IPS DF 6.9 (cell line): ENCODE measurements at regions not wholly inside any gene's neighbourhood (a gene's known extent, or its start where the extent isn't known, plus 50 kb on each side); places are given as distances from the start of the nearest gene placed in this dataset.
"Not testable (repeated sequence)": the region's sequence is repeated elsewhere in the genome, so short reads cannot be mapped to it uniquely, and the experiment has no call there.

Experiments used
- DNase-seq: peaks from one replicate; pipeline ENCODE4 v3.0.0-alpha.2; 2013; ENCODE audit warnings: low read depth, low spot score
- H3K27ac ChIP-seq: one replicate; pipeline ENCODE4 v1.5.1; 2013; ENCODE audit warnings: low read length, control low read depth
- H3K27me3 ChIP-seq: 2 replicates; pipeline ENCODE4 v1.6.1; 2013; ENCODE audit warnings: mild to moderate bottlenecking, low read length; ENCODE audit not compliant: control insufficient read depth, insufficient read depth
- H3K36me3 ChIP-seq: 2 replicates; pipeline ENCODE4 v1.6.1; 2013; ENCODE audit warnings: low read length; ENCODE audit not compliant: control insufficient read depth, insufficient read depth
- H3K4me1 ChIP-seq: 2 replicates; pipeline ENCODE4 v1.6.1; 2013; ENCODE audit warnings: low read length; ENCODE audit not compliant: control insufficient read depth, insufficient read depth
- H3K4me3 ChIP-seq: 2 replicates; pipeline ENCODE4 v1.5.1; 2013; ENCODE audit warnings: mild to moderate bottlenecking, low read length
- H3K9me3 ChIP-seq: 2 replicates; pipeline ENCODE4 v1.6.1; 2013; ENCODE audit warnings: low read length, inconsistent platforms; ENCODE audit not compliant: control insufficient read depth, insufficient read depth
- WGBS: extraction: QIAGEN DNeasy Blood & Tissue Kit; methylation state at CpG from one replicate; pipeline ENCODE4 v1.1.7; 2013; ENCODE audit warnings: mixed read lengths, missing lambda C conversion rate; ENCODE audit not compliant: insufficient read length, insufficient coverage; 5-methylcytosine and 5-hydroxymethylcytosine counted together

GRCh38 chr5:62196532-62196931, 109.5 kb upstream of the KIF2A start:
- not testable (repeated sequence) for H3K36me3 ChIP-seq, DNase-seq, H3K4me3 ChIP-seq, H3K27ac ChIP-seq, H3K4me1 ChIP-seq, H3K27me3 ChIP-seq, H3K9me3 ChIP-seq
- WGBS = no CpG with 5 or more reads among the region's 5 CpGs

GRCh38 chr5:62197697-62198096, 108.3 kb upstream of the KIF2A start:
- DNase-seq = no peak
- Histone ChIP-seq H3K36me3 (no peaks in the 10 kb centered on the region), H3K9me3 (peaks cover 2% of the 10 kb centered on the region; the same call in 1 of the 2 replicates), H3K27ac (no peak overlapping the region), H3K27me3 (no peaks in the 10 kb centered on the region), H3K4me3 (no peak overlapping the region), H3K4me1 (no peaks in the 10 kb centered on the region)
- WGBS = no CpG with 5 or more reads among the region's 2 CpGs

DNA sequence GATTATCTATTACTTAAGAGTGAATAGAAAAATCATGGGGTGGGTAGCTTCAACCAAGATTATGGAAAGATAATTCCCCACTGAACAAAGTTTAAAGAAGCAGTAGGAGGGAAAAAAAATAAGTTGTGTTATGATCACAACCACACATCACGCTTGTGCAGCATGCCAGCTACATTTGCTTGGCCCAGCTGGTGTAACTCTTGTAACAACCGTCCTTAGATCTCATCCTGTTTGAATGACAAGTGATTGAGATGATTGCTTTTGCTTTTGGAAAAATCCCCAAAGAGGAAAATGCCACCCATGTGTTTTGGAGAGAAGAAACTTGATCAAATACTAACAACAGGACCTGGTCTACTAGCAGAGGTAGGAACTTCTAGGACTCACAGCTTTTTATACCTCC, 107.6 kb upstream of the KIF2A start:
- H3K4me3 ChIP-seq = no peak overlapping the region
- DNase-seq = no peak
- no CpG with 5 or more reads among the region's 2 CpGs for WGBS

DNA sequence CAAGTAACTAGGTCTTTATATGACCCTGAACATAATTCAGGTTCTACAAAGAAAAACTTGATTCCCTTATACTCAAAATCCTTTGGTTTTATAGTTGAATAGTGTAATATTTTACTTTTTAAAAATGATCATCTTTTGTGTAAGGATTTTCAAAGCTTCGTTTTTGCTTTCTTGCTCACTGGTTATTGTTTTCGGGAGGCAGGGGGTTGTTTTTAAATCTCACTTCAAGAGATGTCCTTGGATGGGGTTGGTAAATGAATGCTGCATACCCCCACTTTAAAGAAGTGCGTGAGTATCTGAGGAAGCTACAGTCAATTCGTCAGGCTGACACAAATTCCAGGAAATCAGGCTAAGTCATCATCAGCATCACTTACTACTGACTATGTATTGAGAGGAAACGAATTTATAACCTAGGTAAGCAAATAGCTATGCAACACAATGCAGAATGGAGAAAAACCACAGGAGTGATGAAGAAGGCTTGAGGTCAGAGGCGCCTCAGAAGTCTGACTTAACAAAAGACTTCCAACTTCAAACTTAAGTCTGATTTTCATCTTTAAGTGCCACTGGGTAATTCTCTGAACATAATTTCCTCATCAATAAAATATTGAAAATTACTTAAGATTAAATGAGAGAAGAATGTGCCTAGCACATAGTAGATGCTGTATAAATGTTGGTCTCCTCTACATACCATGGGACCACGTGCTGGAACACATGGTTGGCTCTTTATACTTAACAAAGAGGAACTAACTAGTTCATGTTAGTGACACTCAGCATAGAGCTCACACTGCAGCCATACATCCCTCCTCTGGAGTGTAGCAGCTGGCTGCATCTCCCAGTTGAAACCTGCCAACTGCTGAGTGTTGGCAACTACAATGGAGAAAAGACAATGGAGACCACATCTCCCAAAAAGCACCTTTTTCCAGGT, 106.0 kb upstream of the KIF2A start:
- no peaks in the 10 kb centered on the region for H3K36me3 ChIP-seq
- H3K27me3 ChIP-seq = no peaks in the 10 kb centered on the region
- H3K9me3 ChIP-seq = no peaks in the 10 kb centered on the region
- no peak overlapping the region for H3K4me3 ChIP-seq
- H3K4me1 ChIP-seq = no peaks in the 10 kb centered on the region
- no peak for DNase-seq
- WGBS = no CpG with 5 or more reads among the region's 7 CpGs
- H3K27ac ChIP-seq = no peak overlapping the region

More for the DNA sequence above, 107.6 kb upstream of the KIF2A start:
- no peaks in the 10 kb centered on the region for H3K36me3 ChIP-seq
- H3K4me1 ChIP-seq = no peaks in the 10 kb centered on the region
- H3K27ac ChIP-seq = no peak overlapping the region
- H3K9me3 ChIP-seq = no peaks in the 10 kb centered on the region
- H3K27me3 ChIP-seq = no peaks in the 10 kb centered on the region

DNA sequence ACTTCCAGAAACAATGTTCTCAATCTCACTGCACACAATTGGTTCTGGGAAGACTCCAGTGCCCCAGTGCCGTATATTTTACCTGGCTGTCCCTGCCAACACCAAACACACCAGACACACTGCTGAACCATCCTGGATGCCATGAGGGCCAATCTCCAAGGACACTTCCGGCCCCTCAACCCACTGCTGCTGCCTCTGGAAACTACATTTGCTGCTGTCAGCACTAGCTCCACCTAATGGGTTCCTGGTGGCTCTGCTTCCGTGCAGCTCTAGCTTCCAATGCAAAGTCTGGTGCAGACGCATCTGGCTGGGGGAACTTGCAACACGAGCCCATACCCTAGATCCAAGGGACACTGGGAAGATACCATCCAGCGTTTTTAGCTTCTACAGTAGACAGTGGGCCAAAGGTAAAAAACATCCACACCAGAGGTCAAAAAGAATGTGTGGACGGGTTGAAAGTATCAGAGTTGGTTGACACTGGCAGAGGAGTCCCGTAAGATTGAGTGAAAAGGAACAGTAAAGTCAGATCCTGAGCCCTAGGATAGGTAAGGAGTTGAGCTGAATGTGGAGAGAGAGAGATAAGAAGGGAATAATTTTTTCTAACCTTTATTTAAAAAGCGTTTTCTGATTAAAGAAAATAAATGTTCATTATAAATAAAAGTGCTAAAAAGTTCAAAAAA, 99.7 kb upstream of the KIF2A start:
- Histone ChIP-seq H3K27ac (no peak overlapping the region), H3K36me3 (no peaks in the 10 kb centered on the region), H3K4me3 (no peak overlapping the region), H3K9me3 (no peaks in the 10 kb centered on the region), H3K4me1 (no peaks in the 10 kb centered on the region; the same call in 1 of the 2 replicates), H3K27me3 (no peaks in the 10 kb centered on the region)
- DNase-seq = peak; percentile 41
- no CpG with 5 or more reads among the region's 9 CpGs for WGBS

GRCh38 chr5:62208218-62208852, 97.7 kb upstream of the KIF2A start:
- no peaks in the 10 kb centered on the region for H3K9me3 ChIP-seq
- H3K27me3 ChIP-seq = no peaks in the 10 kb centered on the region
- H3K36me3 ChIP-seq = no peaks in the 10 kb centered on the region
- no CpG with 5 or more reads among the region's 10 CpGs for WGBS
- no peak overlapping the region for H3K27ac ChIP-seq
- no peak overlapping the region for H3K4me3 ChIP-seq
- H3K4me1 ChIP-seq = no peaks in the 10 kb centered on the region; the same call in 1 of the 2 replicates
- DNase-seq = no peak

GRCh38 chr5:62211405-62211804, 94.6 kb upstream of the KIF2A start:
- Histone ChIP-seq H3K36me3 (no peaks in the 10 kb centered on the region), H3K4me1 (no peaks in the 10 kb centered on the region; the same call in 1 of the 2 replicates), H3K9me3 (no peaks in the 10 kb centered on the region), H3K27me3 (no peaks in the 10 kb centered on the region), H3K27ac (no peak overlapping the region), H3K4me3 (no peak overlapping the region)
- no CpG with 5 or more reads among the region's 2 CpGs for WGBS
- no peak for DNase-seq

- Histone ChIP-seq H3K36me3 (no peaks in the 10 kb centered on the region), H3K9me3 (no peaks in the 10 kb centered on the region), H3K27me3 (no peaks in the 10 kb centered on the region), H3K4me3 (no peak overlapping the region), H3K4me1 (no peaks in the 10 kb centered on the region; the same call in 1 of the 2 replicates), H3K27ac (no peak overlapping the region)
- DNase-seq = no peak
- WGBS = no CpG with 5 or more reads among the region's 3 CpGs
Observed at GRCh38 chr5:62212648-62213047, 93.4 kb upstream of the KIF2A start.

DNA sequence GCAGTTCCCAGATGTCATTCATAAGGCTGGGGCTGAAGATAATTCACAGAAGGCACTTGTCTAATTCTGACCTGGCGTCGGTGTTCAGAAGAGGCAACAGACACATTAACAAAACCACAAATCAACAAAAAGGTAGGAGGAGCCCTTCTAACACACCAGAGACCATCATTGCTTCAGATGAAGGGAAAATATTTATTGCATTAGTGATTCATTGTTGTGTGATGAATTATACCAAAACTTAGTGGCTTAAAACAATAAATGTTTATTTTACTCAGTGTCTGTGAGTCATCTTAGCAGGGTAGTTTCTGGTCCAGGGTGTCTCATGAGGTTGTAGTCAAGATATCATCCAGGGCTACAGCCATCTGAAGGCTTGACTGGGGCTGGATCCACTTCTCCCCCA, 91.3 kb upstream of the KIF2A start:
- Histone ChIP-seq H3K27ac (no peak overlapping the region), H3K4me3 (no peak overlapping the region), H3K27me3 (no peaks in the 10 kb centered on the region), H3K9me3 (no peaks in the 10 kb centered on the region), H3K36me3 (no peaks in the 10 kb centered on the region), H3K4me1 (no peaks in the 10 kb centered on the region)
- no peak for DNase-seq
- no CpG with 5 or more reads among the region's 2 CpGs for WGBS

DNA sequence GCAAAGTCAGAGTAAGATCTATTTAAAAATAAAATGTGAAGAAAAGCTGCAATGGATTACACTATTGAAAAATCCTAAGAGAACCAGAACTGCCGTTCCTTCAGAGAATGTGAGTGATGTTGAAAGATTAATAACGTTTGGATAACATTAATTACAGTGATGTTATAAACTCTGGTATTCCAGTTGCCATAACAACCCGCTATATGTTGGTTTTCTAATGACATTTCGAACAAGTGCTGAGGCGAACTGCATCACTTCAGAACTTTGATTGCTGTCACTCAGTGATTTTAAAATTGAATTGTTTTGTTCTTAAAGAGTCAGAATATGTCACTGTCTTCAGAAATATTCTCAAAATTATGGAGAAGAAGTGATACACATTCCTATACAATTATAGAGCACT, 89.4 kb upstream of the KIF2A start:
- not testable (repeated sequence) for H3K9me3 ChIP-seq, H3K36me3 ChIP-seq, H3K4me3 ChIP-seq, H3K4me1 ChIP-seq, H3K27me3 ChIP-seq, H3K27ac ChIP-seq, DNase-seq
- no CpG with 5 or more reads among the region's 5 CpGs for WGBS
